SK-N-SH treated with all-trans-retinoic acid at 6 μM for 48 hours (cell line): ENCODE measurements at regions not wholly inside any gene's neighbourhood (a gene's known extent, or its start where the extent isn't known, plus 50 kb on each side); places are given as distances from the start of the nearest gene placed in this dataset.

ENCODE experiments used
- CREB5 ChIP-seq: fragments of 250-450 bp; sonication (Bioruptor Pico); IDR thresholded peaks from 2 replicates; pipeline ENCODE4 v1.5.1; 2020; ENCODE audit warnings: low read depth, mild to moderate bottlenecking, moderate library complexity
- ESRRG ChIP-seq: fragments of 250-450 bp; sonication (Bioruptor Pico); IDR thresholded peaks from 2 replicates; pipeline ENCODE4 v1.6.1; 2021; ENCODE audit warnings: mild to moderate bottlenecking
- PPARA ChIP-seq: fragments of 250-450 bp; sonication (Bioruptor Pico); IDR thresholded peaks from 2 replicates; pipeline ENCODE4 v1.5.0; 2020; ENCODE audit warnings: mild to moderate bottlenecking, borderline replicate concordance
- ZFP3 ChIP-seq: fragments of 250-450 bp; sonication (Bioruptor Pico); IDR thresholded peaks from 2 replicates; pipeline ENCODE4 v1.5.0; 2020; ENCODE audit warnings: mild to moderate bottlenecking, moderate library complexity
- ZNF8 ChIP-seq: fragments of 450-650 bp; formaldehyde crosslinking; IDR thresholded peaks from 2 replicates; pipeline ENCODE4 v1.5.0; 2020; ENCODE audit warnings: mild to moderate bottlenecking, moderate library complexity

DNA sequence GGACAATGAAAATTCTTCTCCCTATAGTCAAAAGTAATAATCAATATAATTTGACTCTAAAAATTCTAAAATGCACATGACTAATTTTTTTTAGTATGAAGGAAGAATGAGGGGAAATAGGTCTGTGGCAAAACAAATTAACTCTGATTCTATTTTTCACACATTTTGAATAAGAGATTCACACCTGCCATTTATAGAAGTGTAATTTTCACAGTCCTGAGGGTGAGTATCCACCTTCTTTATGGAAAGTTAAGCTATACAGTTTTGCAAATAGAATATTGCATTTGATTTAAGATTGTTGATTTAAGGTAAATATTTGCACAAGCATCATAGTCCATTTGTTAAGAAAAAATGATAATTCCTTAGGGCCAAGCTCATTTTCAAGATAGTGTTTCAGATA, 417.7 kb downstream of the CHSY3 start:
- TF ChIP-seq PPARA (CRISPR knock-in tag) (no peak), CREB5 (CRISPR knock-in tag) (no peak), ESRRG (CRISPR knock-in tag) (no peak), ZFP3 (CRISPR knock-in tag) (no peak), ZNF8 (no peak)
